ENCODE measurements at regions not wholly inside any gene's neighbourhood (a gene's known extent, or its start where the extent isn't known, plus 50 kb on each side); places are given as distances from the start of the nearest gene placed in this dataset.

GRCh38 chr1:164932580-164932979 is 373.6 kb downstream of the PBX1 start:
- no peak for TF ChIP-seq CTCF (IDR thresholded peaks at IDR 0.05)
- no peak for TF ChIP-seq SMC3 (IDR thresholded peaks at IDR 0.05)
- no peak for TF ChIP-seq JUN (IDR thresholded peaks at IDR 0.05)
- no peak for TF ChIP-seq CHD4 (IDR thresholded peaks at IDR 0.05; ENCODE audit: borderline replicate concordance)
- no peak for TF ChIP-seq EP300 (IDR thresholded peaks at IDR 0.05)
- TF ChIP-seq CHD2 (IDR thresholded peaks at IDR 0.05; ENCODE audit: low read length, partially characterized antibody) = no peak
- TF ChIP-seq ZNF302 (CRISPR knock-in tag; IDR thresholded peaks at IDR 0.05) = no peak
- no peak for TF ChIP-seq CEBPB (IDR thresholded peaks at IDR 0.05)
- TF ChIP-seq NPAS2 (CRISPR knock-in tag; IDR thresholded peaks at IDR 0.05; ENCODE audit: borderline replicate concordance) = no peak
- no peak for TF ChIP-seq KDM1A (IDR thresholded peaks at IDR 0.05; ENCODE audit: low read depth)
- TF ChIP-seq USF2 (IDR thresholded peaks at IDR 0.05) = no peak
- no peak for TF ChIP-seq POLR2A (IDR thresholded peaks at IDR 0.05; ENCODE audit: low read length)
